Right ventricle myocardium superior (tissue), 1 donor: ENCODE measurements at regions not wholly inside any gene's neighbourhood (a gene's known extent, or its start where the extent isn't known, plus 50 kb on each side); places are given as distances from the start of the nearest gene placed in this dataset.
"Not testable (repeated sequence)": the region's sequence is repeated elsewhere in the genome, so short reads cannot be mapped to it uniquely, and the experiment has no call there.

Source experiments
- ATAC-seq: fragments of 200-7000 bp; cut with Tn5 transposase; one replicate; pipeline ENCODE4 v1.9.1; 2020; ENCODE audit warnings: mild to moderate bottlenecking; ENCODE audit not compliant: poor library complexity
- DNase-seq: peaks from one replicate; pipeline ENCODE4 v3.0.0-alpha.2; 2020
- intact Hi-C: fragments of 100-400 bp; cut with DNase I; formaldehyde crosslinking; loops from one replicate; pipeline ENCODE4 v1.11.2; 2022
- donor health status: DM: no; HTN: yes; CAD: no; lungs with severe emphysema.

DNA sequence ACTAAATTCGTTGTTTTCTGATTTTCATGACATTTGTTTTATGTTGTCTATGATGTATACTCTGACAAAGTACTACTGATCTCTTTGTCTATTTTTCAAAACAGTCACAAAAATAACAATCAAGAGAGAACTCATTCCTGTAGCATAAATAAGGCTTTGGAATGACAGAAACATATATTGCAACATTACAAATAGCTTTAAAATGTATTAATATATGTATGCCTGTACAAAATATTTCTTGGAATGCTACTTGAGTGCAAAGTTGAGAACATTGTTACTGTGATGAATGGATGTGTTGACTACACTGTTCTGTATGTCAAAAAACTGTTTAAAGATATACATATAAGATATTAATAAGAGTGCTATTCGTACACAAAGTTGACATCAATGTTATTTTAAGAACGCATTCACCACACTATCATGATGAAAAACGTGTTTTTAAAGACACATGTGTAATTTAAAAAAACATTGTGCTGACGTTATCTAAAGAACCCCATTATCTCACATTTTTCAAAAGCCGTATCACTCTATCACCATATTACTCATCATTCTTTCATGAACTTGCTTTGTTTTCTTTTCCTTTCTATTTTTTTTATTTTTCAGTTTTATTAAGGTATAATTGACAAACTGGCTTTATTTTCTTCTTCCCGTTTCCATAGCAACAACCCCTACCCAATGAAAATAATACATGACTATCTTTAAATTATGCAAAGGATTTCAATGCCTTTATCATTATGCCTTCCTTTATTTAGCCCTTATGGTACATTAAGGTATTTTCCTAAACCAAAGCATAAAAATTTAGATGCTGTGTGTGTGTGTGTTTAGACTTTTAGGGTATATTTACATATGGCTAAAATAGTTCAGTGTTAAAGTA, 918.8 kb downstream of the SLITRK1 start:
- no peak for DNase-seq
- intact Hi-C loops = no loop called here
- no peak for ATAC-seq

DNA sequence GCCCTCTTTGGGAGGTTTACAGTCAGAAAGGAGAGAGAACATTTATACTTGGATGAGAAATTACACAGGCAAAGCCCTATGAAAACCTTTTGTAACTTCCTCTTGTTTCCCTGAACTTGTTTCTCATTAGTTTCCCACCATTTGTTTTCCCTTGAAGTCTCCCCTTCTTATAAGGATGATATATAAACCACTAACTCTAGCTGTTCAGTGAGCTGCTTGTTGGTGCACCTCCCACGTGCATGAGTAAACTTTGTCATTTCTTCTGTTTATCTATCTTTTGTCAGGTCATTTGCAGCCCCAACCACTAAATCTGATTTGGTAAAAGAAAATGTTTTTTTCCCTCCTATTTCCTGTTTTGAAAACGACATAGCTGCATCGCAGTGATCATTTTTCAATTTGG, 919.9 kb downstream of the SLITRK1 start:
- DNase-seq (no peak), ATAC-seq (no peak)
- intact Hi-C loops = no loop called here

DNA sequence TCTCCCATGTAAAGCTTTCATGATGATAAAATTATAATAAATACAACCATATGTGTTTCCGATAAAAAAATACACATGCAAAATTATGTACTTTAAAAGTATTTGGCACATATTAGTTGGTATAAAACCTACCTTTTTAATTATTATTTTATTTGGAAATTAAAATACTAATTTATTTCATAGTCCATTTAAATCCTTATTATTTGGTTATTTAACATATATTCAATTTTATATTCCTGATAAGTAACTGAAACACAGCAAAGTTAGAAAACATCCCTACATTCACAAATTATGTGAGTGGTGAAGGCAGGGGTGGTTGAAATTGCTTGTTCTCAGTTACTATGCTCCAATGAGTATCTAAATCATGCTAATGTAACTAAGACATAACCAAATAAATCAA, 920.5 kb downstream of the SLITRK1 start:
- ATAC-seq = no peak

DNA sequence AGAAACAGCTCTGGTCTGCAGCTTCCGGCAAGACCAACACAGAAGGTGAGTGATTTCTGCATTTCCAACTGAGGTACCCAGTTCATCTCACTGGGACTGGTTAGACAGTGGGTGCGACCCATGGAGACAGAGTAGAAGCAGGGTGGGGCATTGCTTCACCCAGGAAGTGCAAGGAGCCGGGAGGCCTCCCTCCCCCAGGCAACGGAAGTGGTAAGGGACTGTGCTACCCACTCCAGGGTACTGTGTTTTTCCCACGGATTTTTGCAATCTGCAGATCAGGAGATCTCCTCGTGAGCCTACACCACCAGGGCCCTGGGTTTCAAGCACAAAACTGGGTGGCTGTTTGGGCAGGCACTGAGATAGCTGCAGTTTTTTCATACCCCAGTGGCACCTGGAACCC, 929.9 kb downstream of the SLITRK1 start:
- DNase-seq, ATAC-seq, intact Hi-C loops: not testable (repeated sequence)

More for the DNA sequence above, 920.5 kb downstream of the SLITRK1 start:
- no peak for DNase-seq
- intact Hi-C loops = no loop called here

DNA sequence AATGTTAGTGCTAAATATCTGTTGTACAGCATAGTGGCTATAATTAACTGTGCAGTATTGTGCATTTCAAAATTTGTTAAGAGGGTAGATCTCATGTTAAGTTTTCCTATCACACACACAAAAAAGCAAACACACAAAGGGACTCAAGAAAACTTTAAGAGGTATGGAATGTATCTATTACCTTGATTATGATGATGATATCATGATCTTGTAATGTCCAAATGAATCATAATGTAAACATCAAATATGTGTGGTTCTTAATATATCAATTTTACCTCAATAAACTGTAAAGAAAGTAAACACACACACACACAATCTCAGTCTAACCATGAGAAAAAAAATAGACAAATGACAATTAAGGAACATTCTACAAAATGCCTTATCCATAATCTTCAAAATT, 934.6 kb downstream of the SLITRK1 start:
- no peak for ATAC-seq
- intact Hi-C loops = no loop called here
- no peak for DNase-seq

DNA sequence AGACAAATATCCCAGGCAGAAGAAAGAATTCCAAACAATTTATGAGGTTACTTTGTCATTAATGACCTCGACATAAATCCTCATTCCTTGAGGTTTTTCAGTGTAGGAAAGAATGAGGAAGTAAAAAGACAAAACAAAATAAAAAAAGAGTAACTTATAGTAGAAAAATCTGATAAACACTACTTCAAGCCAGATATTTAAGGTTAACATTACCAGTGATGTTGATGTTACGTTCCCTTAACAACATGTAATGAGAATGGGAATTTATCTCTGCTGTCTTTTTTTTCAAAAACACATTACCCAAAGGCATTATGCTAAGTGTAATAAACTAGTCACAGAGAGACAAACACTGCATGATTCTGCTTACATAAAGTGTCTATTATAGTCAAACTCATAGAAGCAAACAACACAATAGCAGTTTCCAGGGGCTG, 935.1 kb downstream of the SLITRK1 start:
- intact Hi-C loops = no loop called here
- ATAC-seq (no peak), DNase-seq (no peak)

DNA sequence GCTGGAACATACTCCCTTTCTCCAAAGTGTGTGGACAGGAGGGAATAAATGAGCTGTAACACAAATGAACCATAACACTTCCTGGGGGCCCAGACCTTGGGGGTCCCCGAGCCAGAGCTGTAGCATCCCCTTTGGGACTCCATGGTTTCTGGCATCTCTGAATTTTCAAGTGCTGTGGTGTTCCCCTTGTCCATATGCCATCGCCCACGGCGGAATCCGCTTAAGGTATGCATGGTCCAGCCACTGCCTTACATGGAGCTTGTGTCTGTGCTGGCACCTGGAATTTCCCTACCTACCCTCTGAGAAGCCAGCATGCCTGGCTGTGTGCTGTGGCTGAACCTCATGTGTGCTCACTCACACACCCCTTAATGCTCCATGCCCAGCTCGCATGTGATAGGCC, 943.6 kb downstream of the SLITRK1 start:
- intact Hi-C loops = no loop called here
- DNase-seq = no peak
- no peak for ATAC-seq

DNA sequence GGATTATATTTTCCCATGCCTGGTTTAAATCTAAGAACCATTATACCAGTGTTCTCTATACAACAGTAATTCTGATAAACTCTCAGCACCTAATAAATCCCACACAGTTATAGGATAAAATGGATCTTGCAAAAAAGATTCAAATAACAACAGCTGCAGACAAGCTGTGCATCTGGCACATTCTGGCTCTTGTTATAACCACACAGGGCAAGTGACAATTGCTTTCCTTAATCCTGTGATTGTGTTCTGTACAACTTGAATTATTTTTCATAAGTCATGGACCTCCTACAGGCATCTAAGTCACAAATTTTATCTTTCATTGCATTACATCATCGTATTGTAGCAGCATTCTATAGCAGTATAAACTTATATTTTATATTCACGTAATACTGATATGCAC, 948.3 kb downstream of the SLITRK1 start:
- intact Hi-C loops = no loop called here
- DNase-seq (no peak), ATAC-seq (no peak)

DNA sequence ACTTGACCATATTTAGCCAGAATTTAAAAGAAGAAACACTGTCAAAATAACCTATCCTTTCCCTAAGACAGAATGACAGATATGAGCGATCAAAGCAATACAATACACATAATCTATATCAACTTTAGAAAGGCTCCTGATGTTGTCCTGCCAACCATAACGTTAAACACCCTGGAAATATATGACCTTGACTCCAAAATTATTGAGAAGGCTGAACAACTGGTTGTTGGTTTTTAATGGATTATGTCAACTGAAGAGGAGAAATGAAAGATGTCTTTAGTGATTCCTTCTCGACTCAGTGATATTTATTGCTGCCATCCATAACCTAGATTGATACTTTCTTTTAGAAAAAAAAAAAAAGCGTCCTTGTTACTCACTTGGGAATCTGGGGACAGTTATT, 957.2 kb downstream of the SLITRK1 start:
- ATAC-seq (no peak), DNase-seq (no peak)
- intact Hi-C loops = no loop called here

DNA sequence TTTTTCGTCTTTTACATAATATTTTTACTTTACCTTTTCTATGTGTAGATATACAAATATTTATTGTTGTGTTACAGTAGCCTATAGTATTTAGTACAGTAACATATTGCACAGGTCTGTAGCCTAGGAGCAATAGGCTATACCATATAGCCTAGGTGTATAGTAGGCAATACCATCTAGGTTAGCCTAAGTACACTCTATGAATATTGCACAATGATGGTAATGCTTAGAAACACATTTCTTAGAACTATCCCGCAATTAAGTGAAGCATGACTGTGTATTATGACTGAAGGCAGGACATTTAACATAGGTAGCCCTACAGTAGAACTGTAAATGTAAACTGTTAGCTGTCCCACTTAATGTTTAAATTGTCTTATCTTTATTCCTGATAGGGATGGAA, 964.3 kb downstream of the SLITRK1 start:
- intact Hi-C loops = no loop called here
- ATAC-seq (no peak), DNase-seq (no peak)

DNA sequence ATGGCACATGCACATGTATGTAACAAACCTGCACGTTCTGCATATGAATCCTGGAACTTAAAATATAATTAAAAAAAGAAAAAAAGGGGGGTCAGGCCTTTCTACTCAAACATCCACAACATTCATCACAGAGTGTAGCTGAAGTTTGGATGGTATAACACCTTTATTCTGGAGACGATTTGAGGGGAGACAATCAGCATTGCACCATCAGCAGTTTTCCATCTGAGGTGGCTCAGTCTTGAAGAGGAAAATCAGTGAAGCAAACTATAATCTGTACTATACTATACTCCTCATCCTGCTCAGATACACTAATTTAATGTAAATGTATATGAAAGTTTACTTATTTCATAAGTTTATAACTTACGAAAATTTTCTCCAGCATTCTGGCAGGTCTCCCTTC, 969.7 kb downstream of the SLITRK1 start:
- intact Hi-C loops = no loop called here
- DNase-seq (no peak), ATAC-seq (no peak)

DNA sequence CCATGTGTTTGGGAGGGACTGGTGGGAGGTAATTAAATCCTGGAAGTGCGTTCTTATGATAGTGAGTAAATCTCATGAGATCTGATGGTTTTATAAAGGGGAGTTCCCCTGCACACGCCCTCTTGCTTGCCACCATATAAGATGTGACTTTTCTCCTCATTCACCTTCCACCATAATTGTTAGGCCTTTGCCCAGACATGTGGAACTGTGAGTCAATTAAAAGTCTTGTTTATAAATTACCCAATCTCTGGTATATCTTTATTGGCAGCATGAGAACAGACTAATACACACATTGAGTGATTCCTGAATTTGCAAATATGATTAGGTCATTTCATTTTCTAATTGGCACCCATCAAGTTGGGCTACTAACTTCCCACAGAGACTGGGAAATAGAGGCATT, 977.2 kb downstream of the SLITRK1 start:
- intact Hi-C loops = no loop called here
- no peak for DNase-seq
- ATAC-seq = no peak

DNA sequence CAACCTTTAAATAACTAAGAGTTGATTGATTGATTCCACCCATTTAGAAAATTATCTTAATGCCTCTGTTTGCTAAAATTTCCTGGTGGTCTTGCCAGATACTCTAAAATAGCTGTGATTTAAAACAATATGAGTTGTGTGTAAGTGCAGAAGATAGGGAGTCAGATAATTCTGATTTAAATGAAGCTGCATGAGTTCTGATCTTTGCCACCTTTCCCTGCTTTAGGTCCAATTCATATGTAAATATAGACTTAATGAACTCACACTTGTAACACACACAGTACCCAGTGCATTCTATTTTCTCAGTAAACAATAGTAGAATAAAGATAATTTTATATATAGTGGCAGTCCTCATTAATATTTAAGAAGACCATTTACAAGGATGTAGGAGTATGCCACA, 981.8 kb downstream of the SLITRK1 start:
- no peak for ATAC-seq
- no peak for DNase-seq
- intact Hi-C loops = no loop called here

DNA sequence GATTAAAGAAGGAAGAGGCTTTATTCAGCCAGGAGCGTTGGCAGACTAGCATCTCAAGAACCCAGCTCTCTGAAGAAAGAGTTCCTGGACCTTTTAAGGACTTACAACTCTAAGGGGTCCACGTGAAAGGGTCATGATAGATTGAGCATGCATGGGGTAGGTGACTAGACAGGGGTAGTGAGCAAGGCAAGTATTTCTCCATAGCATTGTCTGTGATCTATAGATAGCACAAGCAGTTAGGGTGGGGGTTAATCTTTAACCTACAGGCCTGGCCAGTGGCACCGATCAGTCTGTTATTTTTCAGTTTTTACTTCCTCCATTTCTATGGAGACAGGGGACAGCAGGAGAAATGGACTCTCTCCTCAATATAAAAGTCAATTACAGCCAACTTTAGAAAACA, 983.7 kb downstream of the SLITRK1 start:
- intact Hi-C loops = no loop called here
- ATAC-seq = no peak
- DNase-seq = no peak

DNA sequence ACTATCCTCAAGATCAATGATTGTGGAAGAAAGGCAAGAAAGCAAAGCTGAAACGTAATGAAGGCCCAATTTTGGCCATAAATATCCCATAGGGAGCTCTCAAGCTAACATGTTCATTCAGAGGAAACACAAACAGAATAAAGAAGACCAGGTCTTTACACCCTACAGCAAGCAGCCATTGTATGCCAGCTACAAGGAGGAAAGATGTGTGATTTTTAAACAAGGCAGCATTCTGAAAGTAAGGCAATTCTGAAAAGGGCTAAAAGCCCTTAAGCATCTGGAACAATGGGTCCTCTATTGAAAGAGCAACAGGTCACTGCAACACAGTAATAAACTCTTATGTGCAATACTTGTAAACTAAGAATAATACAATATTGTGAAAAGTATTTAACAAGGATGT, 1002.4 kb downstream of the SLITRK1 start:
- no peak for DNase-seq
- no peak for ATAC-seq
- intact Hi-C loops = no loop called here

DNA sequence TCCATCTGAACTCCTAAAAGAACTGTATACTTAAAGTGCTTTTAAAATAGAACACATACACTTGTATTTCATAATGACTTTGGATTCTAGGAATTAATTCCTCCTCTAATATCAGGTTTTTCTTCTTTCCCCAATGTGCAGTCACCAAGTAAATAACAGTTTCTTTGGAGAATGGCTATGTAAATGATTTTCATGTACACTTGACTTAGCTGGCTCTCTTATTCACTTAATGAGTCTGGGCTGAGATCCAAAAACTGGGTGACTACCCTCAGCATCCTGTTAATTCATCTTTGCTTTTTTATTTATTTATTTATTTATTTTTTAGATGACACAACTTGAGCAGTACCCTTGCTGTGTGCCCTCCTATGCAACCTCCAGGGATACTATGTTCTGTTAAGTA, 1003.7 kb downstream of the SLITRK1 start:
- no peak for DNase-seq
- no peak for ATAC-seq
- intact Hi-C loops = no loop called here

DNA sequence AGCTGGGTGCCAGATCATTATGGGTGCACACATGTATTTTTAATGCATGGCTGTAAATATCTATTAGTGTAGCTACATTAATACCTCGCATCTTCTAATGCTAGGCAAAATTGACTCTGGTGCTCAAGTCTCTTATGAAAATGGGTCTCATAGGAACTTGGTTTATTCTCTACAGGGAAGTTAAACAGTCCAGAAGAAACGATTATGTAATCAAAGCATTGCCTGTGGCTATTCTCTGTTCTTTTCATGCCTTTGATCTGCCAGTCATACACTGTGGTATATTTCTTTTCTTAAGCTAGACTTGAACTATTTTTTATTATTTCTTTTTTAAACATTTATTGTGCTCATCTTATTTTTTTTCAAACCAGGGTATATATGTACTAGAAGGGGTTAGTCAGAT, 1015.0 kb downstream of the SLITRK1 start:
- ATAC-seq = no peak
- intact Hi-C loops = no loop called here
- DNase-seq = no peak

DNA sequence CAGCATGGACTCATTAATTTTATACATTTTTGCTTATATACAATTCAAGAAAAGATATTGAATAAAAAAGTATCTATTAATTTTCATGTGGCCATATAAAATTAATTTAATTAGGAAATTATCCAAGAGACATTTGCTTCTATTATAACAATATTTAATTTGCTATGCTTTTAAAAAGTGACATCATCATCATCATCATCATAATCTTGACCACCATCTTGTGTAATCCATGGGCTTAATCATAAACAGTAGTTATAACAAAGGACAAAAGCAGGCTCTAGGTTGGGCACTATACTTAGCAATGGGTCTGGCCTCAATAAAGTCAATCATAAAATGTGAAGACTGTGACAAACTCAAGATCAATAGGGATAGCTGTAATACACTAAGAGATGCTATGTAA, 1031.6 kb downstream of the SLITRK1 start:
- DNase-seq = no peak
- intact Hi-C loops = no loop called here
- ATAC-seq = no peak

DNA sequence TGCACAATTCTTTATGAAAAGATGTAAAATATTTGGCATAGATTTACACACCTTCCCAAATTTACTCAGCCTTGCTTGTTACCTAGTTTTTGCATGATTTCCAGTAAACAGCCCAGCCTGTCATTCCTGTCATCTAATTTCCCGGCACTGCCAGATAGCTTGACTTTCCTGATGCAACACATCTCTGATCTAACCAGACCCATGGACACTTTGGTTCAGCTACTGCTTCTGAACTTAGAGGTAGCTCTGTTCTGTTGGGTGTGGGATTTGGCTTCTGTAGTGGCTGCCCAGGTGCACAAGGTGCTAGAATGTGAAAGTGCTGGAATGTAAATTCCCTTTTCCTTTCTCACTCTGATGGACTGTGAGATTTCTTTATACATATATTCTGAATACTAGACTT, 1033.5 kb downstream of the SLITRK1 start:
- no peak for DNase-seq
- ATAC-seq = no peak
- intact Hi-C loops = no loop called here

DNA sequence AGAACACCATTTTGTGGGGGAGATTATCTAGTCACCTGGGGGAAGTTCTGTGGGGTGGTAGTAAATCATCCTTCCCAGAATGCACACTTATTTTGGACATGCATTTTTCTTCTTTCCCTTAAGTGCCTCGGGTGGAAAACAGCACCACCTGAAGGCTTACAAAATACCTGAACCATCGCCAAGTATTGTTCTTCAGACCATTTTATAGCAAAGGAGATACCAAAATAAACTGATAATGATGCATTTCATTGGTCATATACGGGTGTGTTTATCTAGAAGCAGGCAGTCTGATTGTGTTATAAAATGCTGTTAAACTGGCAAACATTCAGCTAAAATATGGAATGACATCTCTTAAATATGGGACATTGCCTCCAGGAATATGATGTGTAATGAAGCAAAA, 1034.7 kb downstream of the SLITRK1 start:
- ATAC-seq (no peak), DNase-seq (no peak)
- intact Hi-C loops = no loop called here

DNA sequence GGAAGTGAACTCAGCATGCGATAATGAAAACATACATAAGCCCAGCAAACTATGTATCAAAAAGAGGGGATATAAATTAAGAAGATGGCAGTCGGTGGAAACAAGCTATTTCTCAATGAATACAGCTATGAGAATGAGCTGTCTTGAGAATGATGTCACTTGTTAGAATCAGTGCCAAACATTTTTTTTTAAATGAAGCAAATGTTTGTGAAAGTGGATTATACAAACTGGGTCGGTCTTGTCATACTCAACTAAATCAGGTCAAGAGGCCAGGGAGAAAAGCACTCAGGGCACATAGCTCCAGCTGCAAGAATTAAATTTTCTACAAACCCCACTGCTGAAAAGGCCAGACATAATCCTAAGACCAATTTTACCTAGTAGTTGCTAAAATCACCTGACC, 1048.4 kb downstream of the SLITRK1 start:
- no peak for DNase-seq
- intact Hi-C loops = no loop called here
- ATAC-seq = no peak
